HG03442 (cell line): ENCODE measurements at regions not wholly inside any gene's neighbourhood (a gene's known extent, or its start where the extent isn't known, plus 50 kb on each side); places are given as distances from the start of the nearest gene placed in this dataset.
"Not testable (repeated sequence)": the region's sequence is repeated elsewhere in the genome, so short reads cannot be mapped to it uniquely, and the experiment has no call there.

ENCODE experiments used
- ATAC-seq: cut with Tn5 transposase; IDR thresholded peaks from one replicate; pipeline ENCODE4 v1.9.1; 2021; ENCODE audit warnings: mild to moderate bottlenecking, moderate library complexity; ENCODE audit not compliant: unreplicated experiment

DNA sequence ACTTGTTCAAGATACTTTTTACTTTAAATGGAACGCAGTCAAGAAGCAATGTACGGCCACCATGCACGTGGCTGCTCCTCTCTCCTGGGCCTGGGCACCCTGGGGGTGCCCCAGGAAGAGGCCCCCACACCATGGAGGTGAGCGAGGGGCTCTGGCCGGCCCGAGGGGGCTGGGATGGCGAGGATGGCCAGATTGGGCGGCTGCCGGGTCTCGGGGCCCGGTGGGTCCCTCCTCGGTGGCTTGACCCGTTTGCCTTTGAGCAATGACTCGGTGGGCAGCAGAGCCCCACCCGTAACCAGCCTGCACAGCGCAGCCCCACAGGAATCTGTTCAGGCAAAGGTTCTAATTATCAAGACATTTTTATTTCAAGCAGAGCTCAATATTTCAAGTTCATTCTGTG is 167.4 kb downstream of the BRD1 start:
- ATAC-seq, result no peak

DNA sequence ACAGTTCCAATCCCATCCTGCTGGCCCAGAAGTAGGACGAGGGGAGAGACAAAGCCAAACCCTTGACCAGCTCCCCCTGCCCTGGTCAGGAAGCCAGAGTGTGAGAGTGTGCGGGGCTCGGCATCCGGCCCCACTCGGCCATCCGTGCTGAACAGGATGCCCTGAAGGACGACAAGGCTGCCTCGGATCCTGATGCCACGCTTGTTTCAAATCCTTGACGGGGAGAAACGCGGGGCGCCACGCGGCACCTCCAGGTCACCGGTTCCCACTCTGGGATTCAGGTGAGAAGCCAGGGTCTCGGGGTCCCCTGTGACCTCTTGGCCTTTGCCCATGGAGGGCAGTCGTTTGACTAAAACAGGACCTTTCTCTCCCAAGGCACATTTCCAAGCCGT is 167.8 kb downstream of the BRD1 start:
- no peak for ATAC-seq

DNA sequence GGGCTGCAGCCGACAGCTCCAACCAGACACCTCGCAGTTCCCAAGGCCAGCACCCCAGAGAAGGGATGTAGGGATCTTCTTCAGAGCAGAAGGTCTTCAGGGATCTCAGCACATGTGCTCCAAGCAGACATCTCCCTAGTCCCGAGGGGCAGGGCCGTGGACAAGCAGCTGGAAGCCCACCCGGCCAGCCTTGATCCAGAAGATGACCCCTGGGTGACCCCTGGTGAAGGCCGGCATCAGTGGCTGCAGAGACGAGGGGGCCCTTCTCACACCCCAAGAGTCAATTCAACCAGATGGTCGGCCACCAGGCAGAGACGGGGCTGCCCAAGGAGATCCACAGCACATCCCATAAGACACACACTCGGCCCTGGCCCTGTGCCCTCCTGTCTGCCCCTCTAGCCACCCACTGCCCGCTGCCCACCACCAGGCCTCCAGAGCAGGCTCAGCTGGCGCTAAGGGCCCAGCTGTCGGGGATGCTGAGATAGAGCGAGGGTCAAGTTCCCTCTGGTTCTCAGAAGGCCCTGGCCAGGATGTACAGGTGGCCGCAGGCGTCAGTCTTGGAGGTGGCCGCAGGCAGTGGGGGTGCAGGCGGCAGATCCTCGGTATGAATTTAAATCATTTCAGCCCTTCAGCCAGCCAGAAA is 168.3 kb downstream of the BRD1 start:
- ATAC-seq, result no peak

DNA sequence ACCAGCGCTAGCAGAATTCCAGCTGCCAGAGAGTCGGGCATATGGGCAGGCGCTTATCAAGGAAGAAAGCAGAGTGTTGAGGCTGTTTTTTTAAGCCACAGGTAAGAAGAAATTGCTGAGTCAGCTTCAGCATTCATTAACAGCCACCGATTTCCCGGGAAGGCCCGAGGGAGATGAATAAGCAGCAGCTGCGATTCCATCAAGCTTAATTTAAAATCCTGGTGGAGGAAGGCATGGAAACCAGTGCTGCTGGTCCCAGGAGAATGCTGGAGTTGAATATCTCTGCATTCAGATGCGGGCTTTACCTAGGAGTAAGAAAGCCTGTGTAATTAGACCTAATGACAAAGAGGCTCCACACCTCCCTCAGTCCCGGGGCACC is 168.8 kb downstream of the BRD1 start:
- no peak for ATAC-seq

DNA sequence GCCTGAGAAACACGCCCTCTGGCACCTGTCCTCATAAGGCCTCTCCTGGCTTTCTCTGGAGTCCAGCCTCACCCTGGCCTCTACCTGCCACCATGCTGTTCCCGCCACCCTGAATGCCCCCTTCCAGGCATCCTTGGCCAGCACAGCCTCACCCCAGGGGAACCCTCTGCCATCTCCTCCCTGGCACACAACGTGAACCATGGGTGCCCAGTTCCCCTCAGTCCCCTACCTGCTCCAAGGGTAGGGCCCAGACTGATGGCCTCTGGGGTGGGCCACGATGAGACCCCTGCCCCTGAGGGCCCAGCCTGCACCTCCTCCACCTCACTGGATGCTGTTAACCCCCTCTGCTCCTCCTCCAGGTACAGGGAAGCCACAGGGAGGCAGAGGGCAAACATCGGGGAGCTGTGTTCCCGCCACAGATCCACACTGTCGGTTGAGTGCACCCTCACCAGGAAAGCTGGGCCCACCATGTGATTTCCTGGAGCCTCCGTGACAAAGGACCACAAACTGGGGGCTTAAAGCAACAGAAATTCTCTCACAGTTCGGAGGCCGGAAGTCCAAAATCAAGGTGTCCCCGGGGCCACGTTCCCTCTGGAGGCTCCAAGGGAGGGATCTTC is 169.6 kb downstream of the BRD1 start:
- ATAC-seq, result no peak

DNA sequence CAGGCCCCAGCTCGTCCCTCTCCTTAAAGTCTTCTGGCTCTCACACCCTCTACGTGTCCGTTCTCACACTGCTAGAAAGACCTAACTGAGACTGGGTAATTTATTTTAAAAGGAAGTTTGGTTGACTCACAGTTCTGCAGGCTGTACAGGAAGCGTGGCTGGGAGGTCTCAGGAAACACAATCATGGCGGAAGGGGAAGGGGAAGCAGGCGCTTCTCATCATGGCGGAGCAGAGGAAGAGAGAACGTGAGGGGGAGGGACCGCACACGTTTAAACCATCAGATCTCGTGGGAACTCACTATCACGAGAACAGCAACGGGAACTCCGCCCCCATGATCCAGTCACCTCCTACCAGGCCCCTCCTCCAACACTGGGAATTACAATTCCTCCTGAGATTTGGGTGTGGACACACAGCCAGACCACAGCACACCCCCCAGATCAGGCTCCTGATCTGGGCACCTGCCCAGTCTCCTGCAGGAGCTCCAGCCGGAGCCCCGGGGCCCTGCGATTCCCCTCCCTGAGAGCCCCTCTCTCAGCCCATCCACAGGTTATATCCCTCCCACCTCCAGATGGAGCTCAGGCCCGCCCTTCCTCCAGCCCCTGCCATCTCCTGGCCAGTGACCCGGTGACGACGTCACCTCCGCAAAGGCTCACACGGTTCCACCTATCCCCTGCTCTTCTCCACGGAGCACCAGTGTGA is 170.2 kb downstream of the BRD1 start:
- no peak for ATAC-seq

DNA sequence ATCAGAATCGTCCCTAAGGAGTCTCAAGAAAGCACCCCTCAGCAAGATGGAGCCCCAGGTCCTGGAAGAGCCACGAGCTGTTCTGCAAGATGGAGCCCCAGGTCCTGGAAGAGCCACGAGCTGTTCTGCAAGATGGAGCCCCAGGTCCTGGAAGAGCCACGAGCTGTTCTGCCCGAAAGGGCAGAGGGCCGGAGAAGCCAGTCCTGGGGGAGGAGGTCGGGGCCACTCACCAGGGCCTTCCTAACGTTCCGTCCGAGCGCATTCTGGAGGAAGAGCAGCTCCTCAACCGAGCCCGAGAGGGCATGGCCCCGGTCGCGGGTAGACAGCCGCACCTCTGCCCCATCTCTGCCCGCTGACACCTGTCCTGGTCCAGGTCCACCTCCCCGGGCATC is 170.8 kb downstream of the BRD1 start:
- ATAC-seq, result not testable (repeated sequence)

DNA sequence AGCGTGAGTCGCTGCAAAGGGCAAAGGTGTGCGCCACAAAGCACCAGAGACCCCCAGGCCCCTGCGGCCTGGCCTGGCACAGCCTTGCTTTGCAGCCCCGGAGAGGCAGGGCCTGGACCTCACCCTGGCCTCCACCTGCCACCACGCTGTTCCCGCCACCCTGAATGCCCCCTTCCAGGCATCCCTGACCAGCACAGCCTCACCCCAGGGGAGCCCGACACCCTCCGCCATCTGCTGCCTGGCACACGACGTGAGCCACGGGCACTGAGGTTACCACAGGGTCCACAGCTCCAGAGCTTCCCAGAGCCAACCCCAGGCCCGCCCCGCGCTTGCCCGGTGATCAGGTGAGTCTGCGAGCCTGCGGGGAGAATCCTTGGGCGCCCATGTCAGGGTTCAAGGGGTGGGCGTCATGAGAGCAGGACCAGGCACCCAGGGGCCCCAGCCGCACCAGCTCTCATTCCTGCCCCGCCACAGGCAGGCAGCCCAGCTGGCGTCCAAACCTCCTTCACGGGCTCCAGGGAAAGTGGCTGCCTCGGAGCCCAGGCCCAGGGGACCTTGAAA is 171.3 kb downstream of the BRD1 start:
- ATAC-seq, result no peak

DNA sequence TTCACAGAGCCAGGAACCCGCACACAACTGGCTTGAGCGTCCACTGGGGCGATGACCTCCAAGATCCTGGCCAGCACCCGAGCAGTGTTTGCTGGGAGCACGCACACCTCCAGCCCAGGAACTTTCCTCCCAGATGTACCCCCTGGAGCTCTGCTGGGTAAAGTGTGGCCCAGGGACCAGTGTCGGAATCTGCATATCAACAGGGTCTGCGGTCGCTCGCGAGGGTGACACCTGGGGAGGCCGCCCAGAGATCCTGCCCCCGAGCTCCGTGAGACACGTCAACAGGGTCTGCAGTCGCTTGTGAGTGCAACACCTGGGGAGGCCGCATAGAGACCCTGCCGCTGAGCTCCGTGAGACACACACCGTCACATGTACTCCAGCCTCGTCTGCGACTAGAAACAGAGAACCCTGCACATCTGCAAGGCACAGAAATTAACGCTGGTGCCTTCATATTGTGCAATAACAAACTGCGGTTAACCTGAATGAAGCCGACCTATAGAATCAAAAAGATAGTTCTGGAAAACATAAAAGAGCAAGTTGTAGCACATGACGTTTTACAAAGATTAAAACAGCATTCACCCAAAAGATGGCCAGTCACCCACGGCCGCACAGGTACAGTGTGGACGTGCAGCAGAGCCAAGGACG is 172.4 kb downstream of the BRD1 start:
- no peak for ATAC-seq

DNA sequence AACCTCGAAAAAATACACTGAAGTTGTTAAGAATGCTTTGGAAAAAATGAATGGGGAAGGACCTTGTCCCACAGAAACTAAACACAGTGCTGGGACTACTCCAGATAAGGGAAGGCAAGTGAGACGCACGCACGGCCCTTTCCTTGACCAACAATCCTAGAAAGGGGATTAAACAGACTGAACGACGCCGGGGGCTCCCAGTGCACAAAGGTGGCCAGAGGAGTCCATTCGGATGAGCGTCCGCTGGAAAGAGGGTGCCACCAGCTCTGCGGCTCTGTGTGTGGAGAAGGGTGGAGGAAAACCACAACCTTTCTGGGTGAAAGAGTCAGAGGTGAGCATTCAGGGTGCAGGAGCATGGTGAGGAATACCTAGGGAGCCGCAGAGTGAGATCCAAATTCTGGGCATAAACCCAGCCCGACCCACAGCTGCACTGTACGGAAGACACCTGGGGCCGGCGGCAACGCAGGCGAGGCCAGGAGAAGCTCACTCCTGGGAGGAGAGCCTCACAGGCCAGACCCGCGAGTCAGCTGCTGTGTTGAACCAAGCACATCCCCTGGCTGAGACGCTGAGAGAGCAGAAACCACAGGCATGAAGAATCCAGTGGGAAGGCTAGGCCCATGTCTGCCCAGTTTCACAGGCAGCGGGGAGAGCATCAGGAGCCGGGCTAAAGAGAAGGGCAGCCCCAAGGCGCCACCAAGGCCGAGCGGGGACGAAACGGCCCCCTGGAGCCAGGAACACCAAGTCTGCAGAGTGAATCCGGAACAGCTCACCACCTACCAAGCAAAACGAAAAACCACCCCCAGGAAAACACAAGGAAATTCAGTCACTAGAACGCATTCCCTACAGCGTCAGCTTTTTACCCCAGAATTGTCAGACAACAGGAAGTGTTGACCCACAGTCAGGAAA is 177.1 kb downstream of the BRD1 start:
- no peak for ATAC-seq

DNA sequence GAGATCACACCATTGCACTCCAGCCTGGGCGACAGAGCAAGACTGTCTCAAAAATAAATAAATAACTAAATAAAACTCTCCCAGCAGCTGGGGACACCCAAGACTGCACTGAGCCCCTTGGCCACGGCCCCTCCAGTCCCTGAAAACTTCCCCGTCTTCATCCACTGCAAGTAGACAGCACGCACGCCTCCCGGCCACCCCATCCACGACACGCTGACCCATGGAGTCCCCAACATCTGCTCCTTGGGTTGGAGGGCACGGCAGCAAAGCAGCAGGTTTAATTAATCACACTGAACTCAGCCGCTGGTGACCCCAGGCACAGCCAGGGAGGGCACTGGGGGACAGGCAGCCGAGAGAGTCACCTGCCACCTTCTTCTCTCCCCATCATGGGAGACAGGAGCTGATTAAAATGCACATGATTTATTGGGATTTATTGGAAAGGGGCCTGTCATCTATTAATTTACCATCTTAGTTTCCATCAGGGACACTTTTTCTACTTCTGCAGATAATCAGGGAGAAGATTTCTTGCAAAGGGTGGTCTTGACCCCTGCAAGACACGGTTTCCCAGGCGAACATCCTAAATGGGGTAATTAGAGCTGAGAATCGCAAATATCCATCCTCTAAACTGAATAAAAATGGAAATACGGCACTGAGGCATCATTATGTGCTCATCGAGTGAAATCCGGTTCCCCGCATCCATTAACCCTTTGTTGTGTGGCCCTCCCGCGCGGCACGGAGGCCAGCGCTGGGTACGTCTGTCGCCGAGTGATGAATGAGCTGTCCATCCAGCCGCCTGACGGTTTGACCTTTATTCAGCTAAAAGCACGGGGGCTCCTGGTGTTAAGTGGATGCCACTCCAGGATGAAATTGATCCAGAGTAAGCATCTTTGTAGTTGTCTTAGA is 178.3 kb downstream of the BRD1 start:
- ATAC-seq, result no peak

DNA sequence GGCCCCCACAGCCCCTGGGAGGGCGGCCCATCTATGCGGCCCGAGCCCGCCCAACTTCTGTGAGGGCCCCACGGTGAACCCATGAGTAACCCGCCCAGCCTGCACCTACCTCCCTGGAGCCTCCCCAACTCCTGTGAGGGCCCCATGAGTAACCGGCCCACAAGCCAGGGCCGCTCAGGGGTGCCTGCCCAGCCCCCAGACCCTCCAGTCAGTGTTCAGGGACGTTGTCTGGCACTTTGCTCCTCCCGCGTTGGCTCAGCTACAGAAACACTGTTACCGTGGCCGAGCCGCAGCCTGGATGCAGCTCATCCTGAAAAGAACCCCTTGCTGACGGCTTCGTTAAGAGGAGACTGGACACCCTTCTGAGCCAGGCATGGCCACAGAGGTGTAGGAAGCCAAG is 179.6 kb downstream of the BRD1 start:
- no peak for ATAC-seq

DNA sequence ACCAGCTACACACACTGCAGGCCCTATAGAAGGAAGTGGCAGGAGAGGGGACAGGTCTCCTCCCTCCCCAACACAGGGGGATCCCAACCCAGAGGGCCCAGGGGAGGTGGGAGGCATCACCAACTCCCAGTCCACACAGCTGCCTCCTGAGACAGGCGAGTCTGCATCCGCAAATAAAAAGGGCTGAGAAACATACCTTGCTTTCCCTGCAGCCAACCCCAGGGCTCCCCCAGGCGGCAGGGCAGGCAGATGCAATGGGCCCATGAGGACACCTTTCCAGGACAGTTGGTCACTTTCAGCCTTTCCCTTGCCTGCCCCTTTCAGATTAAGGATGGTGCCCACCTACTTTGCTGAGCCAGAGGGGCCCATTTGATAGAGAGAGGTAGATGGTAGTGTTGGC is 180.0 kb downstream of the BRD1 start:
- no peak for ATAC-seq

DNA sequence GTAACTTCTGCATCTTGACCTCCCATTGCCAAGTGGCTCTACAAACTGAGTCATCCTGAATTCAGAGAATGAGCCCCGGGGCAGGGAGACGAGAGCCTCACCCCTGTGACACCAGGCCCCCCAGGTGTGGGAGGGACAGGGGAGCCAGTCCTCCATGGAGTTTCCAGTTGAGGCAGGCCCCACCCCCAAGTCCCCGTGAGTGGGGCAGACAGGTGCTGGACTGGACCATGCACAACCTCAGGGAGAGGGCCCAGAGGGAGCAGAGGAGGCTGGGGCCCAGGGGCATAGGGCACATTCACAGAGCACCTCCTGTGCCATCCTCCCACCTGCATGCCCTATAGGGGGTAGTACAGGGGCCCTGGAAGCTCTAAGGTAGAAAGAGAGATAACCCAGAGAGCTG is 180.8 kb downstream of the BRD1 start:
- ATAC-seq, result no peak

DNA sequence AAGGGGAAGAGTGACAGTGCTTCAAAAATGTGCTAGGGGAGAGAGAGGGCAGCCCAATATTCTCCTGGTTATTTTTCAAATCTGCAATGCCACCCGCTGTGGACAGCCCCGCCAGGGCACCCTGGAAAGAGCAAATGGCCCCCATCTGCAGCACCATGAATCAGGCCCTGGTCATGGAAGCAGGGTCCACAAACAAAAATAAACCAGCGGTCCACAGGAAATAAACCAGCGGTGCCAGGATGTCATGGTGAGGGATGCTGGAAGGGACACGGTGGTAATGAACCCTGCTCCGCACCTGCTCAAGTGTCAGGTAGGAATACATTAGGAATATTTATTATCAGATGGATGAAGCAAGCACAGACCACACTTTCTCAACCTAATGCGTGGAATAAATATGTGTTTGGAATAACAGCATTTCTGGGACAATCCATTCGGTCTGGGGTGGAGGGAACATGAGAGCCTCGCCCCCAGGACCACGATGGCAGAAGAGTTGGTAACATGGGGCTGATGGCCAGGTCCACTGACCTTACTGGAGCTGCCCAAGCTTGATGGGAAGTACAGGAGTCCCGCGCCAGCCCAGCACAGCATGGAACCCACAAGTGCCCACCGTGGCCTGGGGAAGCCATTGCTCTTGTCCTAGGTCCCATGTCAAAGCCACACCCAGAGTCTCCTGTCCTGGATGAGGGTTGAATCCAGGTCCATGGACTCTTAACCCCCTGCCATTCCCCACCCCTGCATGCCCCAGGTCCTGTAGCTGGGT is 181.7 kb downstream of the BRD1 start:
- no peak for ATAC-seq

DNA sequence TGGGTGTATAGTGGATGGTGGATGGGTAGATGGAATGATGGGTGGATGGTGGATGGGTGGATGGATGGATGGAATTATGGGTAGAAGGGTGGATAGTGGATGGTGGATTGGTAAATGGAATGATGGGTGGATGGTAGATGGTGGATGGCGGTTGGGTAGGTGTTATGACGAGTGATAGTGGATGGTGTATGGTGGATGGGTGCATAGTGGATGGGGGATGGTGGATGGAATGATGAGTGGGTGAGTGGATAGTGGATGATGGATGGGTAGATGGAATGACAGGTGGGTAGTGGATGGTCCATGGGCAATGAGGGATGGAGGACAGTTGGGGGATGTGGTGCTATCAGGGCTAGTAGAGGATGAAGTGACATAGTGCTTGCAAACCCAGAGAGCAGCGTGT is 182.4 kb downstream of the BRD1 start:
- no peak for ATAC-seq

DNA sequence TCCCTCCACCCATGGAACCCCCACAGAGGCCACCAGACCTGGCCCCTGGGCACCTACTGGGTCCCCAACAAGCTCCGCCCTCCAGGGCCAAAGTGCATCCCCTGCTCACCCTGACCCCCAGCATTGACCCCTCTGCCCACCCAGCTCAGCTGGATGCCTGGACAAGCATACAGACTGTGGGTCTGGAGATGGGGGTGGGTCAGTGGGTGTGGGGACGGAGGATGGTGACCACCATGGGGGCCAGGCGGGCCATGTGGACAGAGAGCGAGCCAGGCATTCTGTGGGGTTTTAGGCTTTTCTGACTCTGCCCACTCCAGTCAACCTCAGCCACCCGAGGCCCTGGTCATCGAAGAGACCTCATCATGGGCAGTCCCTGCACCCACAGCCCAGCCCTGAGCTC is 183.7 kb downstream of the BRD1 start:
- ATAC-seq, result no peak

DNA sequence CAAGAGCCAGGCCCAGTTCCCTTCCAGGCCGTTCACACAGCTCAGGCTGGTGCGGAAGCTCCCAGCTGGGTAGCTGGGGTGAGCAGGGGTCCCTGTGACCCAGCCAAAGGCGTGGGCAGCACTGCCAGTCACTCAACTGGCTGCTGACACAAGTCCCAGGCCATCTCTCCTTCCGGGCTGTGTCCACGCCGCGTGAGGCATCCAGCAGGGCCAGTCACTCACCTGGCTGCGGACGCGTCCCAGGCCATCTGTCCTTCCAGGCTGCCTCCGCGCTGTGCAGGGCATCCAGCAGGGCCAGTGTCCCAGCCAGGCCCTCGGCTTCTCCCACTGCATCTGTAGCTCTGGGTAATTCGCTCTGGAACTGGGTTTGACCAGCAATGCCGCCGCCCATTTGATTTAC is 184.2 kb downstream of the BRD1 start:
- no peak for ATAC-seq

DNA sequence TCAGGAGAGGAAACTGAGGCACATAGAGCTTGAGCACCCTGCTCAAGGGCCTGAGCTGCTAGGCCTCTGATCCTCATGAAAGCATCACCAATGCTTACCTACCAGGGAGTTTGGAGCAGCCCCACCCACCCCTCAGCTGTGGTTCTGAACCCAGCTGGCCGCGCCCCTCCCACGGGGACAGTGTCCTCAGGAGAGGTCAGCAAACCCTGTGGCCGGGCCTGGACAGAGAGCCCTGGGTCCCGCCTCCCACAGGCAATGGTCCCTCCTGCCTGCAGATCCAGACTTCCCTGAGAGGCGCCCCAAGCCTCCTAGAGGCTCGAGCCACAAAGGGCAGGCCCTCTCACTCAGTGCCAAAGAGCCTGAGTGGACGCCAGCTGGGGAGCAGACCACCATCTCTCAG is 184.9 kb downstream of the BRD1 start:
- no peak for ATAC-seq
